ENCODE measurements at regions not wholly inside any gene's neighbourhood (a gene's known extent, or its start where the extent isn't known, plus 50 kb on each side); places are given as distances from the start of the nearest gene placed in this dataset.
"Not testable (repeated sequence)": the region's sequence is repeated elsewhere in the genome, so short reads cannot be mapped to it uniquely, and the experiment has no call there.

GRCh38 chr13:44797685-44798084, 191.6 kb downstream of the NUFIP1 start:
- no peak overlapping the region for H3K4me3 Mint-ChIP-seq
- no peak for TF ChIP-seq CTCF (IDR thresholded peaks at IDR 0.05)
- H3K4me1 Mint-ChIP-seq (ENCODE audit: low read depth): peaks cover 25% of the 10 kb centered on the region
- no peak overlapping the region for H3K27ac Mint-ChIP-seq
- H3K36me3 Mint-ChIP-seq (ENCODE audit: low read depth): peaks cover 10% of the 10 kb centered on the region; the same call in 1 of the 2 replicates
- no peaks in the 10 kb centered on the region for H3K9me3 Mint-ChIP-seq
- DNase-seq: no peak
- H3K27me3 Mint-ChIP-seq (ENCODE audit: insufficient read depth): no peaks in the 10 kb centered on the region

GRCh38 chr13:44796597-44797490, 192.4 kb downstream of the NUFIP1 start:
- Mint-ChIP-seq H3K4me1 (ENCODE audit: low read depth) (peaks cover 17% of the 10 kb centered on the region), H3K9me3 (no peaks in the 10 kb centered on the region), H3K27me3 (ENCODE audit: insufficient read depth) (no peaks in the 10 kb centered on the region), H3K27ac (no peak overlapping the region), H3K36me3 (ENCODE audit: low read depth) (peaks cover 10% of the 10 kb centered on the region; the same call in 1 of the 2 replicates), H3K4me3 (no peak overlapping the region)
- no peak for TF ChIP-seq CTCF (IDR thresholded peaks at IDR 0.05)
- DNase-seq: no peak

- H3K4me3 Mint-ChIP-seq; H3K27ac Mint-ChIP-seq; H3K9me3 Mint-ChIP-seq; H3K27me3 Mint-ChIP-seq (ENCODE audit: insufficient read depth); H3K36me3 Mint-ChIP-seq (ENCODE audit: low read depth); DNase-seq: not testable (repeated sequence)
- H3K4me1 Mint-ChIP-seq (ENCODE audit: low read depth): peaks cover 10% of the 10 kb centered on the region; the same call in 1 of the 2 replicates
Observed at GRCh38 chr13:44796039-44796438, 193.2 kb downstream of the NUFIP1 start.

- TF ChIP-seq CTCF (IDR thresholded peaks at IDR 0.05): no peak
- DNase-seq: no peak
- no peak overlapping the region for H3K27ac Mint-ChIP-seq
- no peak overlapping the region for H3K4me3 Mint-ChIP-seq
- H3K4me1 Mint-ChIP-seq (ENCODE audit: low read depth): peaks cover 9% of the 10 kb centered on the region; the same call in 1 of the 2 replicates
- peaks cover 2% of the 10 kb centered on the region; the same call in 1 of the 2 replicates for H3K36me3 Mint-ChIP-seq (ENCODE audit: low read depth)
- no peaks in the 10 kb centered on the region for H3K9me3 Mint-ChIP-seq
- no peaks in the 10 kb centered on the region for H3K27me3 Mint-ChIP-seq (ENCODE audit: insufficient read depth)
Observed at GRCh38 chr13:44795176-44795575, 194.1 kb downstream of the NUFIP1 start.

GRCh38 chr13:44792096-44792495, 197.2 kb downstream of the NUFIP1 start:
- H3K9me3 Mint-ChIP-seq: no peaks in the 10 kb centered on the region
- no peaks in the 10 kb centered on the region for H3K36me3 Mint-ChIP-seq (ENCODE audit: low read depth)
- no peak for TF ChIP-seq CTCF (IDR thresholded peaks at IDR 0.05)
- no peak overlapping the region for H3K27ac Mint-ChIP-seq
- no peaks in the 10 kb centered on the region for H3K27me3 Mint-ChIP-seq (ENCODE audit: insufficient read depth)
- H3K4me1 Mint-ChIP-seq (ENCODE audit: low read depth): peaks cover 9% of the 10 kb centered on the region; the same call in 1 of the 2 replicates
- no peak overlapping the region for H3K4me3 Mint-ChIP-seq
- DNase-seq: no peak

- no peaks in the 10 kb centered on the region for H3K27me3 Mint-ChIP-seq (ENCODE audit: insufficient read depth)
- no peak overlapping the region for H3K27ac Mint-ChIP-seq
- no peak overlapping the region for H3K4me3 Mint-ChIP-seq
- no peak for TF ChIP-seq CTCF (IDR thresholded peaks at IDR 0.05)
- H3K4me1 Mint-ChIP-seq (ENCODE audit: low read depth): peaks cover 9% of the 10 kb centered on the region; the same call in 1 of the 2 replicates
- H3K9me3 Mint-ChIP-seq: no peaks in the 10 kb centered on the region
- no peaks in the 10 kb centered on the region for H3K36me3 Mint-ChIP-seq (ENCODE audit: low read depth)
- DNase-seq: no peak
Observed at GRCh38 chr13:44790289-44790688, 199.0 kb downstream of the NUFIP1 start.

Measured in HFFc6 (cell line).